GM23338 (cell line): ENCODE measurements at regions not wholly inside any gene's neighbourhood (a gene's known extent, or its start where the extent isn't known, plus 50 kb on each side); places are given as distances from the start of the nearest gene placed in this dataset.

Experiments
- ATAC-seq: fragments of 200-7000 bp; cut with Tn5 transposase; 3 replicates; pipeline ENCODE4 v1.9.1; 2020
- DNase-seq: peaks from one replicate; pipeline ENCODE4 v3.0.0-alpha.2; 2015; ENCODE audit warnings: low spot score
- H2AFZ ChIP-seq: fragments of 200-600 bp; sonication (generic); 2 replicates; pipeline ENCODE4 v1.8.0; 2016; ENCODE audit warnings: antibody characterized with exemption, mild to moderate bottlenecking, moderate library complexity
- H3F3A ChIP-seq: fragments of 200-600 bp; sonication (generic); replicated peaks from 2 replicates; pipeline ENCODE4 v1.8.0; 2017; ENCODE audit warnings: antibody characterized with exemption, mixed run types, low read depth
- H3K27ac ChIP-seq: fragments of 200-600 bp; sonication (generic); 2 replicates; pipeline ENCODE4 v1.6.1; 2016; ENCODE audit warnings: low read depth
- H3K27me3 ChIP-seq: fragments of 200-600 bp; sonication (generic); 2 replicates; pipeline ENCODE4 v1.8.0; 2016; ENCODE audit warnings: mild to moderate bottlenecking, mixed run types, moderate library complexity; ENCODE audit not compliant: insufficient read depth
- H3K36me3 ChIP-seq: fragments of 200-600 bp; sonication (generic); 2 replicates; pipeline ENCODE4 v1.8.0; 2016; ENCODE audit warnings: mild to moderate bottlenecking; ENCODE audit not compliant: insufficient read depth
- H3K4me1 ChIP-seq: fragments of 200-600 bp; sonication (generic); 2 replicates; pipeline ENCODE4 v1.8.0; 2016; ENCODE audit warnings: mild to moderate bottlenecking, moderate library complexity; ENCODE audit not compliant: insufficient read depth
- H3K4me2 ChIP-seq: fragments of 200-600 bp; sonication (generic); 2 replicates; pipeline ENCODE4 v1.7.1; 2017; ENCODE audit warnings: mixed run types
- H3K4me3 ChIP-seq: fragments of 200-600 bp; sonication (generic); 2 replicates; pipeline ENCODE4 v1.6.1; 2016; ENCODE audit warnings: mixed run types
- H3K79me2 ChIP-seq: fragments of 200-600 bp; sonication (generic); replicated peaks from 2 replicates; pipeline ENCODE4 v1.8.0; 2017; ENCODE audit warnings: mild to moderate bottlenecking; ENCODE audit not compliant: insufficient read depth
- H3K9me2 ChIP-seq: fragments of 200-600 bp; sonication (generic); 2 replicates; pipeline ENCODE4 v1.8.0; 2017; ENCODE audit not compliant: insufficient read depth
- H4K20me1 ChIP-seq: fragments of 200-600 bp; sonication (generic); replicated peaks from 2 replicates; pipeline ENCODE4 v1.8.0; 2017; ENCODE audit warnings: mild to moderate bottlenecking; ENCODE audit not compliant: insufficient read depth
- H3K27ac Mint-ChIP-seq: 2 replicates; pipeline ENCODE4 v1.8.0; 2020; ENCODE audit warnings: inconsistent platforms, mild to moderate bottlenecking, moderate library complexity, mixed read lengths
- H3K27me3 Mint-ChIP-seq: 3 replicates; pipeline ENCODE4 v1.8.0; 2022; ENCODE audit warnings: low read depth, mild to moderate bottlenecking, moderate library complexity, mixed read lengths, inconsistent platforms; ENCODE audit not compliant: insufficient read depth, poor library complexity
- H3K36me3 Mint-ChIP-seq: 3 replicates; pipeline ENCODE4 v1.8.0; 2021; ENCODE audit warnings: low read depth, mild to moderate bottlenecking, inconsistent platforms, moderate library complexity, mixed read lengths
- H3K4me1 Mint-ChIP-seq: 3 replicates; pipeline ENCODE4 v1.8.0; 2020; ENCODE audit warnings: mild to moderate bottlenecking, inconsistent platforms, mixed read lengths
- H3K4me3 Mint-ChIP-seq: 3 replicates; pipeline ENCODE4 v1.8.0; 2021; ENCODE audit warnings: moderate library complexity, mild to moderate bottlenecking, inconsistent platforms, mixed read lengths
- H3K9me3 Mint-ChIP-seq: 3 replicates; pipeline ENCODE4 v1.8.0; 2020; ENCODE audit warnings: moderate library complexity, mild to moderate bottlenecking, inconsistent platforms, mixed read lengths
- EZH2 ChIP-seq: fragments of 200-600 bp; sonication (generic); IDR thresholded peaks from one replicate; pipeline ENCODE4 v1.8.0; 2017; ENCODE audit warnings: antibody characterized with exemption, mild to moderate bottlenecking, low read depth; ENCODE audit not compliant: unreplicated experiment
- EZH2phosphoT487 ChIP-seq: fragments of 200-600 bp; sonication (generic); IDR thresholded peaks from one replicate; pipeline ENCODE4 v1.8.1; 2018; ENCODE audit warnings: antibody characterized with exemption; ENCODE audit not compliant: unreplicated experiment
- JUNB ChIP-seq: IDR thresholded peaks from one replicate; pipeline ENCODE4 v1.6.1; 2016; ENCODE audit warnings: antibody characterized with exemption; ENCODE audit not compliant: unreplicated experiment
- NANOG ChIP-seq: IDR thresholded peaks from 2 replicates; pipeline ENCODE4 v1.6.1; 2016; ENCODE audit warnings: antibody characterized with exemption, borderline replicate concordance
- STAT1 ChIP-seq: IDR thresholded peaks from one replicate; pipeline ENCODE4 v1.6.1; 2016; ENCODE audit warnings: antibody characterized with exemption; ENCODE audit not compliant: unreplicated experiment
- ZNF114 ChIP-seq: fragments of 250-450 bp; sonication (Bioruptor Pico); IDR thresholded peaks from 2 replicates; pipeline ENCODE4 v1.5.0; 2020; ENCODE audit warnings: mild to moderate bottlenecking, moderate library complexity
- ZNF331 ChIP-seq: fragments of 250-450 bp; sonication (Bioruptor Pico); IDR thresholded peaks from 2 replicates; pipeline ENCODE4 v1.5.0; 2020; ENCODE audit warnings: low read depth, mild to moderate bottlenecking, moderate library complexity
- TF ChIP-seq, protein P1 (sequence below): IDR thresholded peaks from one replicate; pipeline ENCODE4 v1.6.1; 2018; ENCODE audit warnings: antibody characterized with exemption; ENCODE audit not compliant: unreplicated experiment
- TF ChIP-seq, protein P2 (sequence below): IDR thresholded peaks from 2 replicates; pipeline ENCODE4 v1.6.1; 2016; ENCODE audit warnings: antibody characterized with exemption
- TF ChIP-seq, protein P3 (sequence below), 2 experiments: fragments of 200-600 bp in 1 of 2; sonication (generic) in 1 of 2; conservative IDR thresholded peaks; 2 replicates each; pipeline versions ENCODE4 v1.5.1 to v1.6.1; 2016 to 2017; ENCODE audit warnings: antibody characterized with exemption in 2 of 2, low read depth in 2 of 2, mild to moderate bottlenecking in 2 of 2, moderate library complexity in 1 of 2

DNA sequence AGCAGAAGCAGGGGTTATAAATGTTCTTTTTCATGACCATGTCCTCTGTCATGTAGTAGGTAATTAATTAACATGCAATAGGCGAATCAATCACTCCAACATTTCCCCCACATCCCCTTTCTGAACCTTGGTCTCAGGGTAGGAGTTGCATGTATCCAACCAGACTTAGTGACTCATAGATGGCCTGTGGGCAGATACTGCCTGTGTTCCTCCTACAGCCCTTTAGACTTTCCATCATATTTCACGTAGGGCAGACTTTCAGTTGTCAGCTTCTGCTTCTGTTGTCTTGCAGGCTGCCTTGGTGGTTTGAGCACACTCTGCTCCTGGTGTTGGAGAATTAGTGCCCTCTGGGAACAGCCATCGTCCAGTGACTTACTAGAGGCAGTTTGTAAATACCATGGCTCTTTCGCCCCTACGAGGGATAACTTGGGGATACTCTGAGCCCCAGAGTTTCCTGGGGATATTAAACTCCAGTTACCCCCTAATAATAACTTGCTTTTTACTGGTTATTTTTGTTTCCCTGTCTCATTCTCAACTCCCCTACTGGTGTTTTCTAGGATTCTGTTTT, 244.4 kb downstream of the EDEM1 start:
- ATAC-seq (no peak), DNase-seq (no peak)
- H3K4me1 ChIP-seq, result no peaks in the 10 kb centered on the region
- TF ChIP-seq NANOG (no peak), JUNB (no peak), ZNF114 (CRISPR knock-in tag) (no peak), EZH2 (no peak), ZNF331 (CRISPR knock-in tag) (no peak)
- TF ChIP-seq, protein P1, sequence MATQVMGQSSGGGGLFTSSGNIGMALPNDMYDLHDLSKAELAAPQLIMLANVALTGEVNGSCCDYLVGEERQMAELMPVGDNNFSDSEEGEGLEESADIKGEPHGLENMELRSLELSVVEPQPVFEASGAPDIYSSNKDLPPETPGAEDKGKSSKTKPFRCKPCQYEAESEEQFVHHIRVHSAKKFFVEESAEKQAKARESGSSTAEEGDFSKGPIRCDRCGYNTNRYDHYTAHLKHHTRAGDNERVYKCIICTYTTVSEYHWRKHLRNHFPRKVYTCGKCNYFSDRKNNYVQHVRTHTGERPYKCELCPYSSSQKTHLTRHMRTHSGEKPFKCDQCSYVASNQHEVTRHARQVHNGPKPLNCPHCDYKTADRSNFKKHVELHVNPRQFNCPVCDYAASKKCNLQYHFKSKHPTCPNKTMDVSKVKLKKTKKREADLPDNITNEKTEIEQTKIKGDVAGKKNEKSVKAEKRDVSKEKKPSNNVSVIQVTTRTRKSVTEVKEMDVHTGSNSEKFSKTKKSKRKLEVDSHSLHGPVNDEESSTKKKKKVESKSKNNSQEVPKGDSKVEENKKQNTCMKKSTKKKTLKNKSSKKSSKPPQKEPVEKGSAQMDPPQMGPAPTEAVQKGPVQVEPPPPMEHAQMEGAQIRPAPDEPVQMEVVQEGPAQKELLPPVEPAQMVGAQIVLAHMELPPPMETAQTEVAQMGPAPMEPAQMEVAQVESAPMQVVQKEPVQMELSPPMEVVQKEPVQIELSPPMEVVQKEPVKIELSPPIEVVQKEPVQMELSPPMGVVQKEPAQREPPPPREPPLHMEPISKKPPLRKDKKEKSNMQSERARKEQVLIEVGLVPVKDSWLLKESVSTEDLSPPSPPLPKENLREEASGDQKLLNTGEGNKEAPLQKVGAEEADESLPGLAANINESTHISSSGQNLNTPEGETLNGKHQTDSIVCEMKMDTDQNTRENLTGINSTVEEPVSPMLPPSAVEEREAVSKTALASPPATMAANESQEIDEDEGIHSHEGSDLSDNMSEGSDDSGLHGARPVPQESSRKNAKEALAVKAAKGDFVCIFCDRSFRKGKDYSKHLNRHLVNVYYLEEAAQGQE, result no peak
- TF ChIP-seq, protein P2, sequence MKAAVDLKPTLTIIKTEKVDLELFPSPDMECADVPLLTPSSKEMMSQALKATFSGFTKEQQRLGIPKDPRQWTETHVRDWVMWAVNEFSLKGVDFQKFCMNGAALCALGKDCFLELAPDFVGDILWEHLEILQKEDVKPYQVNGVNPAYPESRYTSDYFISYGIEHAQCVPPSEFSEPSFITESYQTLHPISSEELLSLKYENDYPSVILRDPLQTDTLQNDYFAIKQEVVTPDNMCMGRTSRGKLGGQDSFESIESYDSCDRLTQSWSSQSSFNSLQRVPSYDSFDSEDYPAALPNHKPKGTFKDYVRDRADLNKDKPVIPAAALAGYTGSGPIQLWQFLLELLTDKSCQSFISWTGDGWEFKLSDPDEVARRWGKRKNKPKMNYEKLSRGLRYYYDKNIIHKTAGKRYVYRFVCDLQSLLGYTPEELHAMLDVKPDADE, result no peak
- no peak overlapping the region for H3K4me3 ChIP-seq
- H3K27me3 Mint-ChIP-seq, result no peaks in the 10 kb centered on the region
- no peak overlapping the region for H3K27ac ChIP-seq
- no peaks in the 10 kb centered on the region for H3K9me2 ChIP-seq
- peaks cover 4% of the 10 kb centered on the region; the same call in 1 of the 3 replicates for H3K36me3 Mint-ChIP-seq
- H4K20me1 ChIP-seq, result no peaks in the 10 kb centered on the region
- H3K36me3 ChIP-seq, result no peaks in the 10 kb centered on the region; the same call in 1 of the 2 replicates
- H2AFZ ChIP-seq, result no peak overlapping the region
- no peaks in the 10 kb centered on the region for H3K27me3 ChIP-seq
- no peak overlapping the region for H3K4me3 Mint-ChIP-seq
- H3K4me1 Mint-ChIP-seq, result no peaks in the 10 kb centered on the region
- H3K9me3 Mint-ChIP-seq, result peaks cover 80% of the 10 kb centered on the region
- H3K27ac Mint-ChIP-seq, result no peak overlapping the region
- H3K79me2 ChIP-seq, result no peaks in the 10 kb centered on the region
- no peaks in the 10 kb centered on the region for H3F3A ChIP-seq
- H3K4me2 ChIP-seq, result no peak overlapping the region

DNA sequence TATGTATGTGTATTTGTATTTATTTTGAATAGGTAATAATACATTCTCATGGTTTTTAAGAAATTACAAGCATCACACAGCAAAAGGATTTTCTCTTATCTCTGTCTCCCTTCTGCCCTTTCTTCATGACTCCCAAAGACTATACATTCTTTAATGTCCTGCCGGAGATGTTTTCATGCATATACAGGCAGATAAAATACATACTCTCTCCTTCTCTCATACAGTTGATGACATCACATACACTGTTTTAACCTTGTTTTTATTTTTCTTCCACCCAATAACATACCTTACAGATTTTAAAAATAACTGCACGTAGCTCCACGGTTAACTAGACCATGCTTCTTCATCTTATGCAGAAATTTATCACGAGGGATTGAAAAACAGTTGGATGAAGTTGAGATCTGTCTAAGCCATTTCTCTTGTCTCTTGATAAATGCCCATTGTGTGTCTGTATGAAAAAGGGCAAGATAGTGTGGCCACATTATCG, 249.8 kb downstream of the EDEM1 start:
- no peaks in the 10 kb centered on the region for H3K27me3 Mint-ChIP-seq
- H3K4me3 Mint-ChIP-seq, result no peak overlapping the region
- no peak overlapping the region for H3K27ac ChIP-seq
- H3K4me3 ChIP-seq, result no peak overlapping the region
- H3K36me3 Mint-ChIP-seq, result peaks cover 4% of the 10 kb centered on the region; the same call in 1 of the 3 replicates
- H3K4me1 ChIP-seq, result no peaks in the 10 kb centered on the region
- H3K27me3 ChIP-seq, result no peaks in the 10 kb centered on the region
- H3K9me3 Mint-ChIP-seq, result peaks cover 68% of the 10 kb centered on the region
- H3K79me2 ChIP-seq, result no peaks in the 10 kb centered on the region
- H3K4me2 ChIP-seq, result no peak overlapping the region
- no peaks in the 10 kb centered on the region for H4K20me1 ChIP-seq
- H3K9me2 ChIP-seq, result no peaks in the 10 kb centered on the region
- H3F3A ChIP-seq, result no peaks in the 10 kb centered on the region
- H2AFZ ChIP-seq, result no peak overlapping the region
- DNase-seq (no peak), ATAC-seq (no peak)
- peaks cover 7% of the 10 kb centered on the region for H3K36me3 ChIP-seq
- no peak overlapping the region for H3K27ac Mint-ChIP-seq
- H3K4me1 Mint-ChIP-seq, result no peaks in the 10 kb centered on the region
- no peak for TF ChIP-seq NANOG
- no peak for TF ChIP-seq JUNB
- TF ChIP-seq, protein P3, sequence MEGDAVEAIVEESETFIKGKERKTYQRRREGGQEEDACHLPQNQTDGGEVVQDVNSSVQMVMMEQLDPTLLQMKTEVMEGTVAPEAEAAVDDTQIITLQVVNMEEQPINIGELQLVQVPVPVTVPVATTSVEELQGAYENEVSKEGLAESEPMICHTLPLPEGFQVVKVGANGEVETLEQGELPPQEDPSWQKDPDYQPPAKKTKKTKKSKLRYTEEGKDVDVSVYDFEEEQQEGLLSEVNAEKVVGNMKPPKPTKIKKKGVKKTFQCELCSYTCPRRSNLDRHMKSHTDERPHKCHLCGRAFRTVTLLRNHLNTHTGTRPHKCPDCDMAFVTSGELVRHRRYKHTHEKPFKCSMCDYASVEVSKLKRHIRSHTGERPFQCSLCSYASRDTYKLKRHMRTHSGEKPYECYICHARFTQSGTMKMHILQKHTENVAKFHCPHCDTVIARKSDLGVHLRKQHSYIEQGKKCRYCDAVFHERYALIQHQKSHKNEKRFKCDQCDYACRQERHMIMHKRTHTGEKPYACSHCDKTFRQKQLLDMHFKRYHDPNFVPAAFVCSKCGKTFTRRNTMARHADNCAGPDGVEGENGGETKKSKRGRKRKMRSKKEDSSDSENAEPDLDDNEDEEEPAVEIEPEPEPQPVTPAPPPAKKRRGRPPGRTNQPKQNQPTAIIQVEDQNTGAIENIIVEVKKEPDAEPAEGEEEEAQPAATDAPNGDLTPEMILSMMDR (conservative IDR thresholded peaks at IDR 0.05; ENCODE audit: low read depth in 2 of 2), result no peak
- TF ChIP-seq, protein P1, result no peak
- no peak for TF ChIP-seq EZH2phosphoT487
- TF ChIP-seq STAT1, result no peak
- TF ChIP-seq EZH2, result no peak
